Liver (tissue), 8 donors: ENCODE measurements at regions not wholly inside any gene's neighbourhood (a gene's known extent, or its start where the extent isn't known, plus 50 kb on each side); places are given as distances from the start of the nearest gene placed in this dataset.
"Not testable (repeated sequence)": the region's sequence is repeated elsewhere in the genome, so short reads cannot be mapped to it uniquely, and the experiment has no call there.

Experiments
- DNase-seq: peaks from one replicate; pipeline ENCODE4 v3.0.0-alpha.2; 2017; ENCODE audit warnings: low spot score
- H3K27ac ChIP-seq, 2 donors: one replicate each; pipeline ENCODE4 v1.7.0; 2013; ENCODE audit warnings: inconsistent platforms in 2 of 2, low read length in 2 of 2, control low read depth in 1 of 2, low read depth in 1 of 2, mild to moderate bottlenecking in 1 of 2
- H3K27me3 ChIP-seq, 4 donors: one replicate each; pipeline versions ENCODE4 v1.6.1 to v1.7.0; 2013; ENCODE audit warnings: low read length in 3 of 4, inconsistent platforms in 1 of 4, mild to moderate bottlenecking in 1 of 4, moderate library complexity in 1 of 4; ENCODE audit not compliant: control insufficient read depth in 4 of 4, insufficient read depth in 4 of 4
- H3K36me3 ChIP-seq, 4 donors: one replicate each; pipeline versions ENCODE4 v1.6.1 to v1.7.0; 2013; ENCODE audit warnings: low read length in 3 of 4, mild to moderate bottlenecking in 3 of 4, low read depth in 1 of 4, moderate library complexity in 1 of 4; ENCODE audit not compliant: control insufficient read depth in 4 of 4, insufficient read depth in 3 of 4
- H3K4me1 ChIP-seq, 4 donors: one replicate each; pipeline versions ENCODE4 v1.6.1 to v1.7.0; 2013; ENCODE audit warnings: low read length in 3 of 4, mild to moderate bottlenecking in 3 of 4, moderate library complexity in 1 of 4; ENCODE audit not compliant: control insufficient read depth in 4 of 4, insufficient read depth in 4 of 4
- H3K4me3 ChIP-seq, 3 donors: one replicate each; pipeline versions ENCODE4 v1.6.1 to v1.7.0; 2013; ENCODE audit warnings: low read length in 3 of 3, control low read depth in 1 of 3, low read depth in 1 of 3, mild to moderate bottlenecking in 1 of 3
- H3K9ac ChIP-seq, 2 donors: one replicate each; pipeline ENCODE4 v1.7.0; 2013; ENCODE audit warnings: low read length in 2 of 2, mild to moderate bottlenecking in 2 of 2, moderate library complexity in 2 of 2, control low read depth in 1 of 2, low read depth in 1 of 2
- H3K9me3 ChIP-seq, 4 donors: one replicate each; pipeline versions ENCODE4 v1.6.1 to v1.7.0; 2013; ENCODE audit warnings: low read length in 3 of 4; ENCODE audit not compliant: control insufficient read depth in 4 of 4
- EGR1 ChIP-seq, 2 donors: IDR thresholded peaks; 2 replicates each; pipeline ENCODE4 v1.6.1; 2016 to 2018; ENCODE audit warnings: antibody characterized with exemption in 2 of 2, low read depth in 2 of 2
- FOXA1 ChIP-seq: IDR thresholded peaks from 2 replicates; pipeline ENCODE4 v1.6.1; 2016; ENCODE audit warnings: antibody characterized with exemption
- FOXA2 ChIP-seq: IDR thresholded peaks from 2 replicates; pipeline ENCODE4 v1.6.1; 2016; ENCODE audit warnings: antibody characterized with exemption
- GABPA ChIP-seq, 2 donors: IDR thresholded peaks in 1 of 2; conservative IDR thresholded peaks in 1 of 2; 2 replicates each; pipeline ENCODE4 v1.6.1; 2016; ENCODE audit warnings: antibody characterized with exemption in 2 of 2, mild to moderate bottlenecking in 1 of 2, moderate library complexity in 1 of 2
- JUND ChIP-seq, 2 donors: IDR thresholded peaks; 2 replicates each; pipeline ENCODE4 v1.6.1; 2016; ENCODE audit warnings: antibody characterized with exemption in 2 of 2
- RAD21 ChIP-seq, 2 donors: IDR thresholded peaks; 2 replicates each; pipeline ENCODE4 v1.6.1; 2016; ENCODE audit warnings: antibody characterized with exemption in 2 of 2, mild to moderate bottlenecking in 2 of 2
- RXRA ChIP-seq, 2 donors: IDR thresholded peaks; 2 replicates each; pipeline ENCODE4 v1.6.1; 2017 to 2018; ENCODE audit warnings: antibody characterized with exemption in 2 of 2, mild to moderate bottlenecking in 1 of 2
- YY1 ChIP-seq: IDR thresholded peaks from 2 replicates; pipeline ENCODE4 v1.6.1; 2016; ENCODE audit warnings: antibody characterized with exemption, mild to moderate bottlenecking
- WGBS: extraction: QIAGEN DNeasy Blood & Tissue Kit; methylation state at CpG from one replicate; pipeline ENCODE4 v1.1.7; 2013; 5-methylcytosine and 5-hydroxymethylcytosine counted together
- TF ChIP-seq, protein P1 (sequence below): IDR thresholded peaks from 2 replicates; pipeline ENCODE4 v1.6.1; 2016; ENCODE audit warnings: antibody characterized with exemption
- TF ChIP-seq, protein P2 (sequence below): IDR thresholded peaks from 2 replicates; pipeline ENCODE4 v1.6.1; 2016; ENCODE audit warnings: antibody characterized with exemption
- TF ChIP-seq, protein P3 (sequence below): IDR thresholded peaks from 2 replicates; pipeline ENCODE4 v1.6.1; 2016; ENCODE audit warnings: antibody characterized with exemption, mild to moderate bottlenecking
- TF ChIP-seq, protein P4 (sequence below): fragments of 150-350 bp; IDR thresholded peaks from 2 replicates; pipeline ENCODE4 v1.5.1; 2017; ENCODE audit warnings: improper control_type of control experiment, low read depth, low read length; ENCODE audit not compliant: missing input control
- donor health status: healthy.
- donor health status: healthy.
- donor health status: healthy.
- donor health status: healthy.
- donor health status: healthy.

DNA sequence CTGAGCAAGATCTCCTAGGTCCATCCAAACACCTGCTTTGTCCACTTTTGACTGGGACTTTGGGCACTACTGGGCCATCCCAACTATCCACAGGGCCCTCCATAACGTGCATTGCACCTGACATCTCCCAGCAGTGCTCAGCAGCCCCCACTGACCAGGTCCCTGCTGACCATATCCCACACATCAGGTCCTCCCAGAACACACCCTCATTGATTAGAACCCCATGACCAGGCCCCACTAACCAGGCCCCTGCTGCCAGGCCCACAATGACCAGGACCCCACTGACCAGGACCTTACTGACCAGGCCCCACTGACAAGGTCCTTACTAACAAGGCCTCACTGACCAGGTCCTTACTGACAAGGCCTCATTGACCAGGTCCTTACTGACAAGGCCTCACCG is 93.9 kb upstream of the CTSV start:
- Histone ChIP-seq H3K27me3 (no peaks in the 10 kb centered on the region), H3K4me3 (no peak overlapping the region), H3K27ac (no peak overlapping the region), H3K36me3 (no peaks in the 10 kb centered on the region), H3K9me3 (no peaks in the 10 kb centered on the region), H3K4me1 (no peaks in the 10 kb centered on the region), H3K9ac (no peak overlapping the region)
- no peak for DNase-seq
- TF ChIP-seq YY1 = no peak
- TF ChIP-seq FOXA2 = no peak
- TF ChIP-seq, protein P1, sequence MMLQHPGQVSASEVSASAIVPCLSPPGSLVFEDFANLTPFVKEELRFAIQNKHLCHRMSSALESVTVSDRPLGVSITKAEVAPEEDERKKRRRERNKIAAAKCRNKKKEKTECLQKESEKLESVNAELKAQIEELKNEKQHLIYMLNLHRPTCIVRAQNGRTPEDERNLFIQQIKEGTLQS = no peak
- no peak for TF ChIP-seq RAD21 (IDR thresholded peaks at IDR 0.05)
- no peak for TF ChIP-seq JUND (IDR thresholded peaks at IDR 0.05)
- TF ChIP-seq GABPA (IDR thresholded peaks at IDR 0.05 in 1 of 2, conservative IDR thresholded peaks at IDR 0.05 in 1 of 2) = no peak
- TF ChIP-seq FOXA1 = no peak
- 94% methylated on average over 2 of the region's 2 CpGs for WGBS

DNA sequence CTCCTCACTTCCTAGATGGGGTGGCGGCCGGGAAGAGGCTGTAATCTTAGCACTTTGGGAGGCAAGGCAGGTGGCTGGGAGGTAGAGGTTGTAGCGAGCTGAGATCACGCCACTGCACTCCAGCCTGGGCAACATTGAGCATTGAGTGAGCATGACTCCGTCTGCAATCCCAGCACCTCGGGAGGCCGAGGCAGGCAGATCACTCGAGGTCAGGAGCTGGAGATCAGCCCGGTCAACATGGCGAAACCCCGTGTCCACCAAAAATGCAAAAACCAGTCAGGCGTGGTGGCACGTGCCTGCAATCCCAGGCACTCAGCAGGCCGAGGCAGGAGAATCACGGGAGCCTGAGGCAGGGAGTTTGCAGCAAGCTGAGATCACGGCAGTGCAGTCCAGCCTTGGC is 91.9 kb upstream of the CTSV start:
- not testable (repeated sequence) for H3K27me3 ChIP-seq, H3K27ac ChIP-seq, H3K9ac ChIP-seq, DNase-seq, H3K9me3 ChIP-seq, H3K4me1 ChIP-seq, H3K36me3 ChIP-seq, H3K4me3 ChIP-seq
- 97% methylated on average over 16 of the region's 16 CpGs for WGBS

DNA sequence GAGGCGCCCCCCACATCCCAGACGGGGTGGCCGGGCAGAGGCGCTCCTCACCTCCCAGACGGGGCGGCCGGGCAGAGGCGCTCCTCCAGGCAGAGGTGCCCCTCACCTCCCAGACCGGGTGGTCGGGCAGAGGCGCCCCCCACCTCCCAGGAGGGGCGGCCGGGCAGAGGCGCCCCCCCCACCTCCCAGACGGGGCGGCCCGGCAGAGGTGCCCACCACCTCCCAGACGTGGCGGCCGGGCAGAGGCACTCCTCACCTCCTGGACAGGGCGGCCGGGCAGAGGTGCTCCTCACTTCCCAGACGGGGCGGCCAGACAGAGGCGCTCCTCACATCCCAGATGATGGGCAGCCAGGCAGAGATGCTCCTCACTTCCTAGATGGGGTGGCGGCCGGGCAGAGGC is 91.4 kb upstream of the CTSV start:
- H3K4me3 ChIP-seq, DNase-seq, H3K36me3 ChIP-seq, H3K27ac ChIP-seq, H3K9ac ChIP-seq, H3K9me3 ChIP-seq, H3K4me1 ChIP-seq, H3K27me3 ChIP-seq: not testable (repeated sequence)
- 98% methylated on average over 27 of the region's 27 CpGs for WGBS

DNA sequence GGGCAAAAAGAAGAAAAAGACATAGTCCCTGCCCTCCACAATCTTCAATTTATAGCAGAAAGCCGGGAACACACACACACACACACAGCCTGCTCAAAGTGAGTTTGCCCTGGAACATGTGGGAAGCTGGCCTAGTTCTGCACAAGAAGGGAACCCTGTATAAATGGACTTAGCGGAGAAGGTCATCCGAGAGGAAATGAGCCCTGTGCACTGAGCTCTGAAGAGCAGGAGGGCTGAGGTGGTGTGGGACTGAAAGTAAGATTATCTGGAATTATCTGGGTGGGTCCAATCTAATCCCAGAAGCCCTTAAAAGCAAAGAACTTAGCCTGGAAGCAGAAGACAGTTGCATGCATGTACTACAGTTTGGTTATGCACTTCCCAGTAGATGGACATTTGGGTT is 90.0 kb upstream of the CTSV start:
- Histone ChIP-seq H3K9ac (no peak overlapping the region), H3K27ac (no peak overlapping the region), H3K4me1 (no peaks in the 10 kb centered on the region), H3K4me3 (no peak overlapping the region), H3K27me3 (no peaks in the 10 kb centered on the region), H3K9me3 (no peaks in the 10 kb centered on the region), H3K36me3 (no peaks in the 10 kb centered on the region)
- WGBS = 92% methylated on average over 3 of the region's 3 CpGs
- no peak for TF ChIP-seq EGR1 (IDR thresholded peaks at IDR 0.05; ENCODE audit: low read depth in 2 of 2)
- no peak for DNase-seq

DNA sequence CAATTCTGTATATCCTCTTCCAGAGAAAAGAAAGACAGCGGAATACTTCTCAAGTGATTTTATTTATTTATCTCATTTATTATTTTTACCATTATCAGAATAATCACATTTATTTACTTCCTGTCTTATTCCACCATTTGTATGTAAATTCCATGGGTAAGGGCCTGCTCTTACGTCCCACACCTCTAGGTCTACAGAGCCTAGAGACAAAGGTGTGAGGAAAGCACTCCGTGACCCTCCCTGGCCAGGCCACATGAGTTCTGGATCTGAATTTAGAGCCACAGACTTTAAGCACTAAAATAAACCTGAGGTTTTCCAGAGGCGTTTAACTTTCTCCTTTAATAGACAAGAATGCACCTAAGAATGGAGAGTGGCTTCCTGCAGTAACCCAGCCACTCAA is 85.3 kb upstream of the CTSV start:
- Histone ChIP-seq H3K27me3 (no peaks in the 10 kb centered on the region), H3K4me3 (no peak overlapping the region), H3K9me3 (peaks cover 0 to 2% (median 0%) of the 10 kb centered on the region in 4 donors), H3K27ac (no peak overlapping the region), H3K9ac (no peak overlapping the region), H3K36me3 (no peaks in the 10 kb centered on the region), H3K4me1 (no peaks in the 10 kb centered on the region)
- DNase-seq = no peak
- 82% methylated on average over 4 of the region's 4 CpGs for WGBS
- TF ChIP-seq RXRA (IDR thresholded peaks at IDR 0.05) (no peak), GABPA (IDR thresholded peaks at IDR 0.05 in 1 of 2, conservative IDR thresholded peaks at IDR 0.05 in 1 of 2) (no peak), RAD21 (IDR thresholded peaks at IDR 0.05) (no peak)
- TF ChIP-seq, protein P2, sequence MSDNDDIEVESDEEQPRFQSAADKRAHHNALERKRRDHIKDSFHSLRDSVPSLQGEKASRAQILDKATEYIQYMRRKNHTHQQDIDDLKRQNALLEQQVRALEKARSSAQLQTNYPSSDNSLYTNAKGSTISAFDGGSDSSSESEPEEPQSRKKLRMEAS = no peak
- TF ChIP-seq, protein P3, sequence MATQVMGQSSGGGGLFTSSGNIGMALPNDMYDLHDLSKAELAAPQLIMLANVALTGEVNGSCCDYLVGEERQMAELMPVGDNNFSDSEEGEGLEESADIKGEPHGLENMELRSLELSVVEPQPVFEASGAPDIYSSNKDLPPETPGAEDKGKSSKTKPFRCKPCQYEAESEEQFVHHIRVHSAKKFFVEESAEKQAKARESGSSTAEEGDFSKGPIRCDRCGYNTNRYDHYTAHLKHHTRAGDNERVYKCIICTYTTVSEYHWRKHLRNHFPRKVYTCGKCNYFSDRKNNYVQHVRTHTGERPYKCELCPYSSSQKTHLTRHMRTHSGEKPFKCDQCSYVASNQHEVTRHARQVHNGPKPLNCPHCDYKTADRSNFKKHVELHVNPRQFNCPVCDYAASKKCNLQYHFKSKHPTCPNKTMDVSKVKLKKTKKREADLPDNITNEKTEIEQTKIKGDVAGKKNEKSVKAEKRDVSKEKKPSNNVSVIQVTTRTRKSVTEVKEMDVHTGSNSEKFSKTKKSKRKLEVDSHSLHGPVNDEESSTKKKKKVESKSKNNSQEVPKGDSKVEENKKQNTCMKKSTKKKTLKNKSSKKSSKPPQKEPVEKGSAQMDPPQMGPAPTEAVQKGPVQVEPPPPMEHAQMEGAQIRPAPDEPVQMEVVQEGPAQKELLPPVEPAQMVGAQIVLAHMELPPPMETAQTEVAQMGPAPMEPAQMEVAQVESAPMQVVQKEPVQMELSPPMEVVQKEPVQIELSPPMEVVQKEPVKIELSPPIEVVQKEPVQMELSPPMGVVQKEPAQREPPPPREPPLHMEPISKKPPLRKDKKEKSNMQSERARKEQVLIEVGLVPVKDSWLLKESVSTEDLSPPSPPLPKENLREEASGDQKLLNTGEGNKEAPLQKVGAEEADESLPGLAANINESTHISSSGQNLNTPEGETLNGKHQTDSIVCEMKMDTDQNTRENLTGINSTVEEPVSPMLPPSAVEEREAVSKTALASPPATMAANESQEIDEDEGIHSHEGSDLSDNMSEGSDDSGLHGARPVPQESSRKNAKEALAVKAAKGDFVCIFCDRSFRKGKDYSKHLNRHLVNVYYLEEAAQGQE = no peak
- TF ChIP-seq, protein P1 = no peak
- TF ChIP-seq, protein P4, sequence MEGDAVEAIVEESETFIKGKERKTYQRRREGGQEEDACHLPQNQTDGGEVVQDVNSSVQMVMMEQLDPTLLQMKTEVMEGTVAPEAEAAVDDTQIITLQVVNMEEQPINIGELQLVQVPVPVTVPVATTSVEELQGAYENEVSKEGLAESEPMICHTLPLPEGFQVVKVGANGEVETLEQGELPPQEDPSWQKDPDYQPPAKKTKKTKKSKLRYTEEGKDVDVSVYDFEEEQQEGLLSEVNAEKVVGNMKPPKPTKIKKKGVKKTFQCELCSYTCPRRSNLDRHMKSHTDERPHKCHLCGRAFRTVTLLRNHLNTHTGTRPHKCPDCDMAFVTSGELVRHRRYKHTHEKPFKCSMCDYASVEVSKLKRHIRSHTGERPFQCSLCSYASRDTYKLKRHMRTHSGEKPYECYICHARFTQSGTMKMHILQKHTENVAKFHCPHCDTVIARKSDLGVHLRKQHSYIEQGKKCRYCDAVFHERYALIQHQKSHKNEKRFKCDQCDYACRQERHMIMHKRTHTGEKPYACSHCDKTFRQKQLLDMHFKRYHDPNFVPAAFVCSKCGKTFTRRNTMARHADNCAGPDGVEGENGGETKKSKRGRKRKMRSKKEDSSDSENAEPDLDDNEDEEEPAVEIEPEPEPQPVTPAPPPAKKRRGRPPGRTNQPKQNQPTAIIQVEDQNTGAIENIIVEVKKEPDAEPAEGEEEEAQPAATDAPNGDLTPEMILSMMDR = no peak
